Right lung (tissue), 2 donors: ENCODE measurements at regions not wholly inside any gene's neighbourhood (a gene's known extent, or its start where the extent isn't known, plus 50 kb on each side); places are given as distances from the start of the nearest gene placed in this dataset.

Experiments
- DNase-seq, 2 donors: peaks; one replicate each; pipeline ENCODE4 v3.0.0-alpha.2; 2013

- no peak for DNase-seq
Measured at GRCh38 chr18:24734058-24734457, 273.6 kb downstream of the HRH4 start.

GRCh38 chr18:24735624-24736231 is 275.3 kb downstream of the HRH4 start:
- DNase-seq = no peak

GRCh38 chr18:24736662-24737330 is 276.4 kb downstream of the HRH4 start:
- no peak for DNase-seq

GRCh38 chr18:24740829-24741228 is 280.4 kb downstream of the HRH4 start:
- DNase-seq = no peak

GRCh38 chr18:24741321-24741720 is 280.9 kb downstream of the HRH4 start:
- DNase-seq = no peak

DNA sequence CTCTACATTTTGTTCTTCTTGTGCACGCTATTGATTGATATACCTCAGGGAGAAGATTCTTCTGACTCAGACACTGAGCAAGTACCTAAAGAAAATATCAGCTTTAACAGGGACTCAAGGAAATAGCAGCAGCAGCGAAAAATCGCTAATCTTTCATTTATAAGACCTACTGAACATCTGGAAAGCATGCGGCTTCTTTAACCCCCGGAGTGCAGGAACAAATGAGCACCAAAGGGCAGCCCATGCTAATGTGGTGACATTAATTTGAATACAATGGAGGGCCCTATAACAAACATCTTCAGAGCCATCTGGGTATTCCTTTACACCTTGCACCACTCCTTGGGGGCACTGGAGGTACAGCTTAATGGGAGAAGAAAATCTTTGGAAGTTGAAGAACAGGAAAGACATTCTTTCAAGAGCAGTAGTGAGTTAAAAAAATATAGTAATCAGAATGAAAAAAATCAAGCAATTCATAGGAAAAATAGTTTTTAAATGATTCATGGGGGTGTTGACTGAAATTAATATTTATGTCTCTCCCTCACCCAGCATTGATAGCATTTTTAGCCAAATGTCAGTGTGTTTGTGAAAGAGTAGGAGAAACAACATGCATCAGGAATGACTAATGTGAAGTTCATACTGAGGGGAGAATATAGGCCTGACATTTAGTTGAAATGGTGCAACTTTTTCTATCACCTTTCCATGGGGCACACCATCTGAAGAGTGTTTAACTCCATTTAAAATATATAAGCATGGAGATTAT is 281.7 kb downstream of the HRH4 start:
- no peak for DNase-seq

DNA sequence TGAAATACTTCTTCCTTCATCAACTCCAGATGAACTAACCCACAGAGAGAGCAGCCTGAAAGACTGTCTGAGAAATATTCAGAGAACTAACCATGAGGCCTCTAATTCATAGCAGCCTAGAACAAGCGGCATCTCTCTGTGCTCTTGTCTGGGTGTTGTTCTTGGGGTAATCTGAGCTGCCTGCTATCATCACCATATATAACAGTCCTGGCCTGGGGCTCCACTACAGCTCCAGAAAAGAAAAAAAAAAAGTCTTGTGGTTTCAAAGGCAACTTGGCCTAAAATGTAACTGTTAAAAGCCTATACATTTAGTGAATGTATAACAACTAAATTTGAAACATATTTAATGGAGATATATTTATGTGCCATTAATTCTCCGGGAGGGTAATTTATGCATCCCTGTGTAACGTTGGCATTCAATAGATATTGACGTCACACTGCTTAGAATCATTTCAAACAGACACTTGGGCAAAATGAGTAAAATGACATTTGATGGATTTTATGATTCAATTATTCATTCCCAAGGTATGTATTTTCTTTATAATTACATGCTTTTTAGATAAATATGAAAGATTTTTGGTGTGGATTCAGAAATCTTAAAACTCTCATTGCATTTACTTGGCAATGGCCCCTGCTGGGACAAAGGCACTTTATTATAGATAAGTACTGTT is 294.3 kb downstream of the HRH4 start:
- no peak for DNase-seq

- no peak for DNase-seq
Measured at GRCh38 chr18:24756385-24756784, 295.9 kb downstream of the HRH4 start.

- no peak for DNase-seq
Measured at GRCh38 chr18:24757134-24757533, 296.7 kb downstream of the HRH4 start.

GRCh38 chr18:24761765-24762164 is 301.3 kb downstream of the HRH4 start:
- DNase-seq = no peak

- DNase-seq = no peak
Measured at GRCh38 chr18:24762511-24762910, 302.1 kb downstream of the HRH4 start.

GRCh38 chr18:24763765-24764513 is 303.5 kb downstream of the HRH4 start:
- DNase-seq = no peak

DNA sequence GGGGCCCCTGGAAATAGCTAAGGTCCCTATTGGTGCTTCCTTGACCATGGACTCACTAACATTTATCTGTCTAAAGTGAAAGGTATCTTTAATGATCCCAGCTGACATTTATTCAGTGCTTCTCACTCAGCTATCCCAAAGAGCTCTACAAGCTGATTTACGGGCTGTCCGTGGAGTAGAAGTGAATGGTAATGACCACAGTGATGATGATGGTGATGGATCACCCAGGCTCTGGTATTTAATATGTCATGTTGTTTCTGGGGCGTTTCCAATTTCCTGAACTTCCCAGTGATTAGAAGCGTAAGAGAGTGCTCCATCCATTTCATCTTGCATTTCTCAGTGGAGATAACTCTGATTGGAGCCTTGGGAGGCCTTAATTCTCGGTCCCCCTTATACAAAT is 304.3 kb downstream of the HRH4 start:
- DNase-seq = no peak

DNA sequence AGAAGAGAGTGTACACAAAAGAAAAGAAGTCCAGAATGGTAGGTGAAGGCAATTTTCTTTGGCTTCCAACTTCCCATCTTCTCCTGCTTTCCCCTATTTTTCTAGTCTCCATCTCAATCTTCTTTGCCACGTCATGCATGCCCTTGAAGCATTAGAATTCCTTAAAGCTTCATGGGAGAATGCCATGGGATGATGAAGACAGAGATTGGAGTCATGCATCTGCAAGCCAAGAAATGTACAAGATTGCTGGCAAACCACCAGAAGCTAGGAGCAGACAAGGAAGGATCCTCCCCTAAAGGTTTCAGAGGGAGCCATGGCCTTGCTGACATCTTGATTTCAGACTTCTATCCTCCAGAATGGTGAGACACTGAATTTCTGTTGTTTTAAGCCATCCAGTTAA is 305.9 kb downstream of the HRH4 start:
- DNase-seq = no peak

DNA sequence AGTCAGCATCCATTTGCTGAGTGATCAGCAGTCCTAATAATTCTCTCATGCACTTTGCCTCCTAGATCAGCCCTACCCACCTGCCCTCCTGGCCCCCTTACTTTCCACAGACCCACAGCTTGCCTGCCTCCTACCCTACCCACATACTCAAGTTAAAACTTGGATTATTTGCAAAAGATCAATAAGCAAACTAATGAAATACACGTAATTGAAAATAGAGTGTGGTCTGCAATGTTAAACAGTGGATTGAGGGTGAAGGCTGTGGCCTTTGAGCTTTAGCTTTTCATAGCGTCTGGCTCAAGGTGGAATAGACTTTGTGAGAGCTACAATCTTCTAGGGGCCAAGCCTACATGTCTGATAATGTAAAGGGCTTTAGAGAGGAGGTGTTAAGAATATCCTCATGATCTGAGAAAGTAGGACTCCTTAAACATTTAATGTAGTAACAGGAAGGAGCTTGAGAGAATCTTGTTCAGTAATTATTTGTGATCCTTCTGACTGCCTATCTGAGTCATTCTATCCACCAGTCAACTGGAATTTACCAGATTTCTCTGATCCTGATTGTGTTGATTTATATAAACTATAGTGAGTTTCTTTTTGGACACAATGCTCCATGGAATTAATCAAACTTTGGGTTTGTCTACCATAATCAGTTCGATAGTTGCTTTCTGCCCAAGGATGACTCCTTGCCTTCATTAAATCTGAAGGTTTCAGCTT is 310.0 kb downstream of the HRH4 start:
- no peak for DNase-seq

- no peak for DNase-seq
Measured at GRCh38 chr18:24771300-24771699, 310.9 kb downstream of the HRH4 start.

DNA sequence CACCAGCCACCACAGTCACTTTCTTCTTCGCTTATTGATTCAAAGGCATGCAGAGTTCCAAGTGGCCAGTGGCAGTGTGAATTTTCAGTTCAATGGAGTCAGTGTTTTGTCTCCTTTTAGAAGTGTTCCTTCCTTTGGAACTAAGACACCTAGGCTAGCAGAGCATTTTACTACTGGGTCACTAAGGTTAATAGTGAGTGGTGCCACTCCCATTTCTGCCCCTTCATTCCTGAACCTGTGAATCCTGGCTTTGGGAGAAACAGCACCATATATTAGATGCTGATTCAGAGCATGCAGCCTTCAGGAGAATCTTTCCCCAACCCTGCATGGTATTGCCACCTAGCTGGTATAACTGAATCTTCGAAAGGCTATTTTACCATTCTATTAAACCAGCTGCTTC is 312.7 kb downstream of the HRH4 start:
- DNase-seq = no peak

- DNase-seq = no peak
Measured at GRCh38 chr18:24776019-24776418, 315.6 kb downstream of the HRH4 start.

DNA sequence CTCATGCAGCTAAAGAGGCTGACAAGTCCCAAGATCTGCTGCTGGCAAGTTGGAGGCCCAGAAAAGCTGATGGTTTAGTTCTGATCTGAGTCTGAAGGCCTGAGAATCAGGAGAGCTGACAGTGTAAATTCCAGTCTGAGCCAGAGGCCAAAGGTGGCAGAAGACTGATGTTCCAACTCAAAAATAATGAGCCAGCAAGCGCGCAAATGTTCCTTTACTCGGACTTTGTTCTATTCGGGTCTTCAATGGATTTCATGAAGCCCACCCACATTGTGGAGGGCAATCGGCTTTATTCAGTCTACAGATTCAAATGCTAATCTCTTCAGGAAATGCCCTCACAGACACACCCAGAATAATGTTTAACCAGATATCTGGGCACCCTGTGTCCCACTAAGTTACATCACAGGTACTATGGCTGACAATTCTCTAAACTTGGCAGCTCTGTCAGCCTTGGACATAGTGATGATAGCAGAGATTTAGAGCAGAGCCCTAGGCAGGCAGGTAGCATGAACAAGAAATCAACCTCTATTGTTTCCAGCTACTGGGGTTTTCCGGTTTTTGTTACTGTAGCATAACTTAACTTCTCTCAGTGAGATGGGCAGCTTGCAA is 318.5 kb downstream of the HRH4 start:
- no peak for DNase-seq

- DNase-seq = no peak
Measured at GRCh38 chr18:24782566-24782965, 322.1 kb downstream of the HRH4 start.

DNA sequence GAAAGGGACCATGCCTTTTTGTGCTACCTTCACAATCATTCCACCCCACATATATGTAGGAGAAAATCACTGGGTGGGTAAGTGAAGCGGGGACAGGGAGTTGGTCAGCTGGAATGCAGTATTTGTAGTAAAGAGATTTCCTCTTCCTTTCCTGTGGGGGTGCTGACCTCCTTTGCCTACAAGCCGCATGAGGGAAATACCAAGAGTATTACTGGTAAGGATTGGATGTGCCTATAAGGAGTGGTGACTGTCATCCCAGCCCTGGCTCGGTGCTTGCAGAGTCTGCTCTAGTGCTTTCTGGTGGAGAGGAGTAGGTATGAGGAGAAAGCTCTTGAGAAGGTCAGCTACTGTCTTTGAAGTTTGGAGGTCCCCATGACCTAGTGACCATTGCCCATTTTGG is 324.6 kb downstream of the HRH4 start:
- no peak for DNase-seq
